ENCODE measurements at regions not wholly inside any gene's neighbourhood (a gene's known extent, or its start where the extent isn't known, plus 50 kb on each side); places are given as distances from the start of the nearest gene placed in this dataset.

DNA sequence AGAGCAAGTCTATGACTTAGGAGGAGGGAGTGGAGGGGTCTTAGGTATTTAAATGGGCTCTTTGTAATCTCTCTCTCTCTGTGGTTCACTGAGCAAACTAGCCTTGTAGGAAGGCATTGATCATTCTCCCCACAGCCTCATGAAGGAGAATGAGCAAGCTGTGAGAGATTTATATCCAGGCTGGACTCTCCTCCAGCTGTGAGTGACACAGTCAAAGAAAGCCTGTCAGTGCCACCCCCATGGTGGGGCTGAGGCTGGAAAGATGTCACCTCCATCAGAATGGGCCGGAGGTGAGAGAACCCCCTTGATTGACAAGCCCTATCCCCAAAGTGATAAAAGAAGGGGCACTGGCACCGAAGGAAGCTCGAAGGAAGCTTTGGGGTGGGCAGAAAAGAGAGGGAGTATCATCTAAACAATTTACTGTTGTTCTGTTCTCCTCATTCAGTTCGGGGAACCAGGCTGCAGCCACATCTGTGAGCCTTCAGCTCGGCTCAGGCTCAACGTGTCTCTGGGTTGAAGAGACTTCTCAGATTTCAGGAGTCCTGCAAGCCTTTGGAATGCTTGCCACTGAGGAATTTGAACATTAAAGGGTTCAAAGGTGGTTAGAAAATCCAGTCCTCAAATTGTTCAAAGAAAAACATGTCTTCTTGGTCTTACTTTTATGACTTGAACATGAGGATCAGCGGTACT, 538.2 kb upstream of the ZNF462 start:
- no peak overlapping the region for H3K4me3 ChIP-seq (ENCODE audit: severe bottlenecking)
- H3K27ac ChIP-seq (ENCODE audit: poor library complexity, severe bottlenecking): no peak overlapping the region
- no peak for TF ChIP-seq CTCF (IDR thresholded peaks at IDR 0.05; ENCODE audit: poor library complexity, severe bottlenecking)
- no peaks in the 10 kb centered on the region for H3K9me3 ChIP-seq (ENCODE audit: severe bottlenecking)
- H3K4me1 ChIP-seq (ENCODE audit: insufficient read depth, poor library complexity, severe bottlenecking): no peaks in the 10 kb centered on the region
- no peak for DNase-seq (ENCODE audit: low spot score)
- no peaks in the 10 kb centered on the region for H3K36me3 ChIP-seq (ENCODE audit: low read depth)
- H3K27me3 ChIP-seq (ENCODE audit: insufficient read depth, poor library complexity, severe bottlenecking): no peaks in the 10 kb centered on the region
- no peak for ATAC-seq (ENCODE audit: low read depth)

GRCh38 chr9:106326493-106326892, 536.5 kb upstream of the ZNF462 start:
- no peak overlapping the region for H3K27ac ChIP-seq (ENCODE audit: poor library complexity, severe bottlenecking)
- ATAC-seq (ENCODE audit: low read depth): no peak
- H3K4me1 ChIP-seq (ENCODE audit: insufficient read depth, poor library complexity, severe bottlenecking): no peaks in the 10 kb centered on the region
- no peak for TF ChIP-seq CTCF (IDR thresholded peaks at IDR 0.05; ENCODE audit: poor library complexity, severe bottlenecking)
- H3K36me3 ChIP-seq (ENCODE audit: low read depth): no peaks in the 10 kb centered on the region
- DNase-seq (ENCODE audit: low spot score): no peak
- no peaks in the 10 kb centered on the region for H3K27me3 ChIP-seq (ENCODE audit: insufficient read depth, poor library complexity, severe bottlenecking)
- no peaks in the 10 kb centered on the region for H3K9me3 ChIP-seq (ENCODE audit: severe bottlenecking)
- H3K4me3 ChIP-seq (ENCODE audit: severe bottlenecking): no peak overlapping the region

- no peak for TF ChIP-seq CTCF (IDR thresholded peaks at IDR 0.05; ENCODE audit: poor library complexity, severe bottlenecking)
- peak; percentile 95 for ATAC-seq (ENCODE audit: low read depth)
- Histone ChIP-seq H3K36me3 (ENCODE audit: low read depth) (no peaks in the 10 kb centered on the region), H3K4me3 (ENCODE audit: severe bottlenecking) (no peak overlapping the region), H3K27ac (ENCODE audit: poor library complexity, severe bottlenecking) (no peak overlapping the region), H3K4me1 (ENCODE audit: insufficient read depth, poor library complexity, severe bottlenecking) (no peaks in the 10 kb centered on the region), H3K27me3 (ENCODE audit: insufficient read depth, poor library complexity, severe bottlenecking) (no peaks in the 10 kb centered on the region), H3K9me3 (ENCODE audit: severe bottlenecking) (no peaks in the 10 kb centered on the region)
- no peak for DNase-seq (ENCODE audit: low spot score)
These were observed 529.5 kb upstream of the ZNF462 start for GRCh38 chr9:106333481-106333880.

DNA sequence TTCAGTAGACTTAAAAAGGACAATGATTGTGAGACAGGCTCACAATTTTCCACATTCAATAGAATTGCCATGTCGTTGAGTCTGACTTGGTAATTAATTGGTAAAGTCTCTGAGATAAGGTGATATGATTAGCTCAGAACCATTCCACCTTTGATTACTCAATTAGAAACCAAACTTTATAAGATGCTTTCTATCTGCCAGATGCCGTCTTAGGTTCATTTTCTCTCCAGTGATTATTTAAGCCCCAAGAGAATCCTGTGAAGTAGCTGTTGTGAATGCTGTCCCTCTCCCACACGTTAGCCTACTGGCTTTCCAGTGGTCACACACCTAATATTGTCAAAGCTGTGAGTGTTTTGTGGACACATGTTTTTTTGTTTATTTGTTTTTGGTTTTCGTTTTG, 528.9 kb upstream of the ZNF462 start:
- Histone ChIP-seq H3K9me3 (ENCODE audit: severe bottlenecking) (no peaks in the 10 kb centered on the region), H3K27ac (ENCODE audit: poor library complexity, severe bottlenecking) (no peak overlapping the region), H3K4me1 (ENCODE audit: insufficient read depth, poor library complexity, severe bottlenecking) (no peaks in the 10 kb centered on the region), H3K36me3 (ENCODE audit: low read depth) (no peaks in the 10 kb centered on the region), H3K4me3 (ENCODE audit: severe bottlenecking) (no peak overlapping the region), H3K27me3 (ENCODE audit: insufficient read depth, poor library complexity, severe bottlenecking) (no peaks in the 10 kb centered on the region)
- no peak for DNase-seq (ENCODE audit: low spot score)
- TF ChIP-seq CTCF (IDR thresholded peaks at IDR 0.05; ENCODE audit: poor library complexity, severe bottlenecking): no peak
- ATAC-seq (ENCODE audit: low read depth): no peak

DNA sequence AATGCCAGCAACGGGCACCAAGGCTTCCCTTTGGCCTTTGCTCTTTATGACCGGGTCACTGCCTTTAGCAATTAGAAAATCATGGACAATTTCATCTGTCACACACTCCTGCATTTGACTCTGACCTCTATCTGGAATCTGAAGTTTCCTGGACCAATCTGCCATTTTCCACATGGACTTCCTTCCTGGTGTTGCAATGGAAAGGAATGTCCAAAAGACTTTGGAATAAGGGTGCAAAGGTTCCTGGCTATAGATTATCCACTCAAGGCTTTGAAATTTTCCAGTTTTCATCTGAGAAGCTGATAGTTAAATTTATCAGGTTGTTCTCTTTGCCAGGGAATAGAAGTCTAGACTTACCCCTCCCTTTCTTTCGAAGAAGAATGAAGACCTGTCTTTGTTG, 523.1 kb upstream of the ZNF462 start:
- Histone ChIP-seq H3K9me3 (ENCODE audit: severe bottlenecking) (no peaks in the 10 kb centered on the region), H3K4me1 (ENCODE audit: insufficient read depth, poor library complexity, severe bottlenecking) (no peaks in the 10 kb centered on the region), H3K4me3 (ENCODE audit: severe bottlenecking) (no peak overlapping the region), H3K27ac (ENCODE audit: poor library complexity, severe bottlenecking) (no peak overlapping the region), H3K36me3 (ENCODE audit: low read depth) (no peaks in the 10 kb centered on the region), H3K27me3 (ENCODE audit: insufficient read depth, poor library complexity, severe bottlenecking) (no peaks in the 10 kb centered on the region)
- no peak for TF ChIP-seq CTCF (IDR thresholded peaks at IDR 0.05; ENCODE audit: poor library complexity, severe bottlenecking)
- ATAC-seq (ENCODE audit: low read depth) (no peak), DNase-seq (ENCODE audit: low spot score) (no peak)

All from RWPE2 (cell line).